ENCODE measurements at regions not wholly inside any gene's neighbourhood (a gene's known extent, or its start where the extent isn't known, plus 50 kb on each side); places are given as distances from the start of the nearest gene placed in this dataset.

DNA sequence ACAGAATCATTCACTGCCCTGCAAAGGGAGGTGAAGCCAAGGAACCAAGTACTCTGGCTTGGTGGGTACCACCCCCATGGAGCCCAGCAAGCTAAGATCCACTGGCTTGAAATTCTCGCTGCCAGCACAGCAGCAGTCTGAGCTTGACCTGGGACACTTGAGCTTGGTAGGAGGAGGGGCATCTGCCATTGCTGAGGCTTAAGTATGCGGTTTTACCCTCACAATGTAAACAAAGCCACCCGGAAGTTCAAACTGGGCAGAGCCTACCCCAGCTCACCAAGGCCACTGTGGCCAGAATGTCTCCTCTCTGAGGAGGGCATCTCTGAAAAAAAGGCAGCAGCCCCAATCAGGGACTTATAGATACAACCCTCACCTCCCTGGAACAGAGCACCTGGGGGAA lies 1050.0 kb upstream of the GHITM start:
- Histone ChIP-seq H3K4me3 (ENCODE audit: low read length, poor library complexity, severe bottlenecking) (no peak overlapping the region), H3K27me3 (ENCODE audit: insufficient read depth, low read length, poor library complexity, severe bottlenecking) (no peaks in the 10 kb centered on the region), H3K4me2 (ENCODE audit: low read depth, low read length, poor library complexity, severe bottlenecking) (no peak overlapping the region), H3F3A (ENCODE audit: low read depth) (no peaks in the 10 kb centered on the region), H3K36me3 (ENCODE audit: insufficient read depth, low read length) (no peaks in the 10 kb centered on the region), H3K9me3 (ENCODE audit: insufficient read depth, low read depth, low read length) (no peaks in the 10 kb centered on the region), H3K4me1 (ENCODE audit: insufficient read depth, low read length, poor library complexity, severe bottlenecking) (no peaks in the 10 kb centered on the region), H4K20me1 (ENCODE audit: insufficient read depth, low read length, poor library complexity, severe bottlenecking) (no peaks in the 10 kb centered on the region), H3K9ac (ENCODE audit: low read depth, low read length, poor library complexity, severe bottlenecking) (no peak overlapping the region), H3K79me2 (ENCODE audit: insufficient read depth, low read length) (no peaks in the 10 kb centered on the region), H3K9me2 (replicated peaks; ENCODE audit: low read depth, low read length) (no peaks in the 10 kb centered on the region; the same call in 1 of the 2 replicates), H2AFZ (ENCODE audit: low read length) (no peak overlapping the region)
- TF ChIP-seq EZH2phosphoT487 (IDR thresholded peaks at IDR 0.05; ENCODE audit: borderline replicate concordance) (no peak), CTCF (conservative IDR thresholded peaks at IDR 0.05; ENCODE audit: low read length) (no peak)

DNA sequence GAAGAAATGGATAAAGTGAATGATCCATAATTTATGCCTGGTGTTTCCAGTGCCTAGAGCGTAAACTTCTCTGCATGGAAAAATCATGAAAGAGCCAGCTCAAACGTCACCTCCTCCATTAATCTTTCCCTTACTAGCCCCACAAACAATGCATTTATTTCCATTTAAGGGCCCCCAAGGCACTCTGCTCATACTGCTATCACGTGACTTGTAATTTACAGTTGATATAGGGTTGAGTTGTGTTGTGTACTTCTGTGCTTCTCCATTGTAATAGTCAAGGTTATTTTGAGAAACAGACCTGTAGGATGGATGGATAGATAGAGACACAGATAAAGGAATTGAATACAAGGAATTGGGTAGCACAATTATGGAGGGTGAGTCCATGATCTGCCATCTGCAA lies 1034.7 kb upstream of the GHITM start:
- no peak for TF ChIP-seq EZH2phosphoT487 (IDR thresholded peaks at IDR 0.05; ENCODE audit: borderline replicate concordance)
- TF ChIP-seq CTCF (conservative IDR thresholded peaks at IDR 0.05; ENCODE audit: low read length), result no peak
- no peaks in the 10 kb centered on the region for H3K79me2 ChIP-seq (ENCODE audit: insufficient read depth, low read length)
- H3K36me3 ChIP-seq (ENCODE audit: insufficient read depth, low read length), result no peaks in the 10 kb centered on the region
- no peak overlapping the region for H3K4me2 ChIP-seq (ENCODE audit: low read depth, low read length, poor library complexity, severe bottlenecking)
- no peak overlapping the region for H3K4me3 ChIP-seq (ENCODE audit: low read length, poor library complexity, severe bottlenecking)
- no peaks in the 10 kb centered on the region for H3K4me1 ChIP-seq (ENCODE audit: insufficient read depth, low read length, poor library complexity, severe bottlenecking)
- H4K20me1 ChIP-seq (ENCODE audit: insufficient read depth, low read length, poor library complexity, severe bottlenecking), result no peaks in the 10 kb centered on the region
- H3K9ac ChIP-seq (ENCODE audit: low read depth, low read length, poor library complexity, severe bottlenecking), result no peak overlapping the region
- no peak overlapping the region for H2AFZ ChIP-seq (ENCODE audit: low read length)
- no peaks in the 10 kb centered on the region for H3K9me3 ChIP-seq (ENCODE audit: insufficient read depth, low read depth, low read length)
- H3K9me2 ChIP-seq (replicated peaks; ENCODE audit: low read depth, low read length), result no peaks in the 10 kb centered on the region
- no peaks in the 10 kb centered on the region for H3F3A ChIP-seq (ENCODE audit: low read depth)
- H3K27me3 ChIP-seq (ENCODE audit: insufficient read depth, low read length, poor library complexity, severe bottlenecking), result no peaks in the 10 kb centered on the region

GRCh38 chr10:83108565-83109333 lies 1030.6 kb upstream of the GHITM start:
- Histone ChIP-seq H3K9me3 (ENCODE audit: insufficient read depth, low read depth, low read length) (no peaks in the 10 kb centered on the region; the same call in 1 of the 2 replicates), H2AFZ (ENCODE audit: low read length) (no peak overlapping the region), H3K36me3 (ENCODE audit: insufficient read depth, low read length) (no peaks in the 10 kb centered on the region), H3K79me2 (ENCODE audit: insufficient read depth, low read length) (no peaks in the 10 kb centered on the region), H3F3A (ENCODE audit: low read depth) (no peaks in the 10 kb centered on the region), H3K4me3 (ENCODE audit: low read length, poor library complexity, severe bottlenecking) (no peak overlapping the region), H3K4me1 (ENCODE audit: insufficient read depth, low read length, poor library complexity, severe bottlenecking) (no peaks in the 10 kb centered on the region), H3K9ac (ENCODE audit: low read depth, low read length, poor library complexity, severe bottlenecking) (no peak overlapping the region), H3K4me2 (ENCODE audit: low read depth, low read length, poor library complexity, severe bottlenecking) (no peak overlapping the region), H4K20me1 (ENCODE audit: insufficient read depth, low read length, poor library complexity, severe bottlenecking) (no peaks in the 10 kb centered on the region), H3K9me2 (replicated peaks; ENCODE audit: low read depth, low read length) (no peaks in the 10 kb centered on the region), H3K27me3 (ENCODE audit: insufficient read depth, low read length, poor library complexity, severe bottlenecking) (no peaks in the 10 kb centered on the region)
- no peak for TF ChIP-seq CTCF (conservative IDR thresholded peaks at IDR 0.05; ENCODE audit: low read length)
- TF ChIP-seq EZH2phosphoT487 (IDR thresholded peaks at IDR 0.05; ENCODE audit: borderline replicate concordance), result no peak

Measured in Loucy (cell line).